ENCODE measurements at regions not wholly inside any gene's neighbourhood (a gene's known extent, or its start where the extent isn't known, plus 50 kb on each side); places are given as distances from the start of the nearest gene placed in this dataset.

- TF ChIP-seq EZH2 (IDR thresholded peaks at IDR 0.05; ENCODE audit: borderline replicate concordance, low read depth, low read length, severe bottlenecking) (no peak), CTCF (IDR thresholded peaks at IDR 0.05; ENCODE audit: borderline replicate concordance, extremely low read depth, low read length, poor library complexity, severe bottlenecking) (no peak)
Measured at GRCh38 chr18:55868909-55869308, 280.9 kb upstream of the TCF4 start.
